ENCODE measurements at regions not wholly inside any gene's neighbourhood (a gene's known extent, or its start where the extent isn't known, plus 50 kb on each side); places are given as distances from the start of the nearest gene placed in this dataset.

DNA sequence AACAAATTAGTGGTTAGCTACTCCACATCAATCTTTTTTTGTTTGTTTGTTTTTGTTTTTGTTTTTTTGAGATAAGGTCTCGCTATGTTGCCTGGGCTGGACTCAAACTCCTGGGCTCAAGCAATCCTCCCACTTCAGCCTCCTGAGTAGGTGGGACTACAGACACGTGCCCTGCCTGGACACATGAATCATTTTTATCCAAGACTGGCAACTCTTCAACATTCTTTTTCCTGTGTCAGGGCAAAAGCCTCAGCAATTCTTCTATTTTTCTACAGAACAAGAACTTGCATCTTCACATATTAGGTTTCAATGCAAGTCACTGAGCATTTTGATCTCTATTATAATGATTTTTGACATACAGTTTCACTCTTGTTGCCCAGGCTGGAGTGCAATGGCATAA, 76.8 kb upstream of the LRCH1 start:
- TF ChIP-seq REST (IDR thresholded peaks at IDR 0.05; ENCODE audit: unreplicated experiment) (no peak), EZH2 (IDR thresholded peaks at IDR 0.05; ENCODE audit: low read depth, unreplicated experiment) (no peak), POLR2AphosphoS5 (IDR thresholded peaks at IDR 0.05; ENCODE audit: low read depth) (no peak), EZH2phosphoT487 (IDR thresholded peaks at IDR 0.05; ENCODE audit: unreplicated experiment) (no peak), ZNF462 (CRISPR knock-in tag; IDR thresholded peaks at IDR 0.05) (no peak), CREB1 (CRISPR knock-in tag; IDR thresholded peaks at IDR 0.05; ENCODE audit: low read depth) (no peak), ZNF114 (CRISPR knock-in tag; IDR thresholded peaks at IDR 0.05) (no peak), ZNF331 (CRISPR knock-in tag; IDR thresholded peaks at IDR 0.05; ENCODE audit: low read depth) (no peak), JUNB (IDR thresholded peaks at IDR 0.05; ENCODE audit: unreplicated experiment) (no peak), NANOG (IDR thresholded peaks at IDR 0.05; ENCODE audit: borderline replicate concordance) (no peak), STAT1 (IDR thresholded peaks at IDR 0.05; ENCODE audit: unreplicated experiment) (no peak)
- TF ChIP-seq, protein P1, sequence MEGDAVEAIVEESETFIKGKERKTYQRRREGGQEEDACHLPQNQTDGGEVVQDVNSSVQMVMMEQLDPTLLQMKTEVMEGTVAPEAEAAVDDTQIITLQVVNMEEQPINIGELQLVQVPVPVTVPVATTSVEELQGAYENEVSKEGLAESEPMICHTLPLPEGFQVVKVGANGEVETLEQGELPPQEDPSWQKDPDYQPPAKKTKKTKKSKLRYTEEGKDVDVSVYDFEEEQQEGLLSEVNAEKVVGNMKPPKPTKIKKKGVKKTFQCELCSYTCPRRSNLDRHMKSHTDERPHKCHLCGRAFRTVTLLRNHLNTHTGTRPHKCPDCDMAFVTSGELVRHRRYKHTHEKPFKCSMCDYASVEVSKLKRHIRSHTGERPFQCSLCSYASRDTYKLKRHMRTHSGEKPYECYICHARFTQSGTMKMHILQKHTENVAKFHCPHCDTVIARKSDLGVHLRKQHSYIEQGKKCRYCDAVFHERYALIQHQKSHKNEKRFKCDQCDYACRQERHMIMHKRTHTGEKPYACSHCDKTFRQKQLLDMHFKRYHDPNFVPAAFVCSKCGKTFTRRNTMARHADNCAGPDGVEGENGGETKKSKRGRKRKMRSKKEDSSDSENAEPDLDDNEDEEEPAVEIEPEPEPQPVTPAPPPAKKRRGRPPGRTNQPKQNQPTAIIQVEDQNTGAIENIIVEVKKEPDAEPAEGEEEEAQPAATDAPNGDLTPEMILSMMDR (conservative IDR thresholded peaks at IDR 0.05; ENCODE audit: low read depth in 2 of 2), result no peak
- TF ChIP-seq, protein P2, sequence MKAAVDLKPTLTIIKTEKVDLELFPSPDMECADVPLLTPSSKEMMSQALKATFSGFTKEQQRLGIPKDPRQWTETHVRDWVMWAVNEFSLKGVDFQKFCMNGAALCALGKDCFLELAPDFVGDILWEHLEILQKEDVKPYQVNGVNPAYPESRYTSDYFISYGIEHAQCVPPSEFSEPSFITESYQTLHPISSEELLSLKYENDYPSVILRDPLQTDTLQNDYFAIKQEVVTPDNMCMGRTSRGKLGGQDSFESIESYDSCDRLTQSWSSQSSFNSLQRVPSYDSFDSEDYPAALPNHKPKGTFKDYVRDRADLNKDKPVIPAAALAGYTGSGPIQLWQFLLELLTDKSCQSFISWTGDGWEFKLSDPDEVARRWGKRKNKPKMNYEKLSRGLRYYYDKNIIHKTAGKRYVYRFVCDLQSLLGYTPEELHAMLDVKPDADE (IDR thresholded peaks at IDR 0.05), result no peak
